Mucosa of gallbladder (tissue), 1 donor: ENCODE measurements at regions not wholly inside any gene's neighbourhood (a gene's known extent, or its start where the extent isn't known, plus 50 kb on each side); places are given as distances from the start of the nearest gene placed in this dataset.

ENCODE experiments used
- DNase-seq: peaks from one replicate; pipeline ENCODE4 v3.0.0-alpha.2; 2020; ENCODE audit warnings: low spot score
- donor health status: DM: no; HTN: no; CAD: no.

DNA sequence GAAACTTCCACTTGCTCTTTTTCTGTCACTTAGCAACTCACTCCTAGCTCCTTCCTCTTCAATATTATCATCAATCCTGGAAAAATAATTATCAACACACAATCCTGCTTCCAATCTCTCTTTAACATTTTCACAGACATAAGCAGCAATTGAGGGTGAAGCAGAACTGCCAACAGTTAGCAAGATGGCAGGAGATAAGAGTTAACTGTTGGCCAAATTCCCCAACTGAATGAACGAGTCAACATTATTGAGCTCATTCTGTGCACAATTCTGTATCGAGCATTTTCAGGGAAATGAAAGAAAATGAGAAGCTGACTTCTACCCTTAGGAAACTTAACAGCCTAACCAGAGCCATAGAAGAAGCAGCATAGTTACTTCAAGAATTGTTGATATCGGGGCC lies 152.0 kb downstream of the KCNA5 start:
- no peak for DNase-seq

DNA sequence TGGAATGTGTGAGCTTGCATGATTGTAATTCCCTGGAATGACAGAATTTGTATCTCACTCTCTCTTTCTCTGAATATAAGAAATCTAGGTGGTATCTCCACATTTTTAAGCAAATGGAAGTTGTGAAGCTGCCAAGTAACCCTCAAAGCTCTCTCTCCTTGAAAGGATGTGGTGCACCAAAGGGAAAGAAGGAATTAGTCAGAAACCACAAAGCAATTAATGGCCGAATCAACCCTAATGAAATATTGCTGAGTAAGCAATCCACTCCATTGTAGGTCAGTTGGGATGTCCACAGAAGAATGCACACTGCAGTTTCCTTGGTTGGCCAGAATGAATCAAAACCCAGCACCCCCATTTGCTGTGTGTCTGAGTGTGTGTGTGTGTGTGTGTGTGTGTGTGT lies 153.5 kb downstream of the KCNA5 start:
- no peak for DNase-seq

DNA sequence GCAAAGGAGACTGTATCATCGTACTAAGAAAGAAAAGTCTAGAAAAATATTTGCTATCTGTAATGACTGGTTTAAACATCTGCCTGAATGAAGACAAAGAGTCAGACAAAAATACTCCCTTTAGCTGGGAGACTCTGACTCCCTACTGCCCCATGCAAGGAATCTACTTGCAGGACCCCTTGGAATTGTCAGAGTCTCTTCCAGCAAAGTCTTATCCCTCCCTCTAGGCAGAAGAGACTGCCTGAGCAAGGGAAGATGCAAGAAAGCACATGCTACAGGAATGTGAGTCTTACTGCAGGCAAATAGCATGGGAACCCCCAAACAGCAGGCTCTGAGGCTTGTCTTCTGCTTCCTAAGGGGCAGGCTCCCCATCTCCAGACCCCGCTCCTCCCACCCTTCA lies 154.0 kb downstream of the KCNA5 start:
- DNase-seq = no peak

DNA sequence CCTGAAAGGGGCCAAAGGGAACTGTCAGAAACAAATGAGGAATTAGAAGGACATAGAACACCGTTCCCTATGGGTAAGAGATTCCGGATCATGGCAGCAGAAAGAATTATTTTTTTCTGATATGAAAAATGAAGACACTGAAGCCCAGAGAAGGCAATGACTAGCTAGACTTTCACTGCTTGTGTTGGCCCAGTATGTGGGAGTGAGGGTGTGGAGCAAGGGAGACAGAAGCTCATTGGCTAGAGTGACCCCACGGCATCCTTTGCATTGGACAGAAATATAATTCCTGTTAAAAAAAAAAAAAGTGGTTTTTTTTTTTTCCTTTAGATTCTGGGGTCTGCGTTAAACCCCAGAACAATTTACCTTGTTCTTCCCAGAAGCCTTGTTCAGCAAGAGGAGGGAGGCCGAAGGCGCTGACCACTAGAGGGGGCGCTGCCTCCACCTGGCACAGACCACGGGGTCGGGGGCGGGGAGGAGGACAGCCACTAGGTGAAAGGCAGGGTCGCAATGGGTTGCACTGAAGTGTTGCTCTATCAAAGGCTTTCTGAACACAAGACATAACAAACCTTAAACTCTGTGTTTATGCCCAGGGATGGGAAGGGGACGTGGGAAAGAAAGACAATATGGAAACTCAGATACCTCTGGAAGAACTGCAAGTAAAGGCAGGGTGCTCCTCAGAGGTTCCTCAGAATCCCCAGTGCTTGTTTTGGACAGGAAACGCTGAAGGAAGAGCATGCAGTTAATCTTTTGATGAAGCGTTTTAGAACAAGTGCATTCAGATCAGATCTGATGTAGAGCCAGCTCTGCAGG lies 156.8 kb downstream of the KCNA5 start:
- DNase-seq = peak; percentile 11

DNA sequence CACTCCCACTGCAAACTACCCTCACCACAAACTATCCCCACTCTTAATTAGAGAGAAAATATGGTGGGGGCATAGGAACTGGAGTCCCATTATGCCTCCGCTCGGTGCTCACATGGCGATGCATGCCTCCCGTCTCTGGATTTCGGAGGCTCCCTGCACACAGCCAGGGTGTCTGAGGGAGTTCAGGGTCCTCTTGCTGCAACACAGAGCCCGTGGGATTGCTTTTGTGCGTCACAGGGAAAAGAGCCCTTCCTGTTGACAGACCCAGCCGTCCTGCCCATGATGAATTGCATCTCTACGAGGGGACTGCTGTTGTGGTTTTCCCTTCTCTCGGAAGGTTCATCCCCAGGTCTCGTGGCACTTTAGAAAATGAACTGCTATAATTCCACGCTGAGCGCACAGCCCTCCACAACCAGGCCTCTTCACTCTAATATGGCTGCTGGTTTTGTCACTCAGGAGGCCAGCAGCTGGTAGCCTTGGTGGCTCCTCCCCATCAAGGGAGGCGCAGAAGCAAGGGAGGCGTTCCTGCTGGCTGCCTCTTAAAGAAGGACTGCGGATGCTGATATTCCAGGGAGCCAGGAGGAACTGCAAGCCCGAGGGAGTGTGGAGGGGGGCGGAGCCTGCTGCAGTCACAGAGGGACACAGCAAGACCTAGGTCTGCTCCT lies 158.0 kb downstream of the KCNA5 start:
- DNase-seq = no peak

DNA sequence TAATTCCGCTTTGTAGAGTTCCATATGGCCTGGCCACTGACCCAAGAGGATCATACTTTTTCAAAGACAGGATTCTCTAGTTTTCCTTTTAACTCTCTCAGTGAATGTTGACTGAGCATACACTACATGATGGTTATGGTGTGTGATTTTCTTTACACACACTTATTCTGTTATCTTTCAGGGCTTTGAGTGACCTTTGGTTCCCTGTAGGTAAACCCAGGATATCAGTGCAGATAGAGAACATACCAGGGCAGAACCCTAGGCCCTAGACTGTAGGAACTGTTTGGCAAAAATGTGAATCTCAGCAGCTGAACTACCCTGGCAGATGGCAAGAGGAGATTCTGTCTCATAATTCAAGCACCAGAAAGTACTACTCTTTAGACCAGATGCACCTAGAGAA lies 159.6 kb downstream of the KCNA5 start:
- no peak for DNase-seq

DNA sequence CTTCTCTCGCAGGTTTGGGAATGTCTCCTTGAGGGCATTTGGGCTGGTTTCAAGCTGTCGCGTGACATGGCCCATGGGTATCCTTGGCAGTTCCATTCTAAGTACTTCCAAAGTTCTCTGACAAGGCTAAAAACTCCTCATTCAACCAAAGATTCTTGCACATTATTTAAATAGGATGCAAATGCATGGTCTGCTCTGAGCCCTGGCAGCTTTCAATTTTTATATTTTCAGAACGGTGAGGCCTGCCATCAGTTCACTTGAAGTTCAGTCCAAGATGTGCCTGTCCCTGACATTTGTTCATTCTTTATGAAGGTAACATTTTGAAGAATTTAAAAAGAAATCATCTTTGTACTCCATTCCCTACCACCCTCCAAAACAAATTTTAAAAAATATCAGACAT lies 160.0 kb downstream of the KCNA5 start:
- no peak for DNase-seq

DNA sequence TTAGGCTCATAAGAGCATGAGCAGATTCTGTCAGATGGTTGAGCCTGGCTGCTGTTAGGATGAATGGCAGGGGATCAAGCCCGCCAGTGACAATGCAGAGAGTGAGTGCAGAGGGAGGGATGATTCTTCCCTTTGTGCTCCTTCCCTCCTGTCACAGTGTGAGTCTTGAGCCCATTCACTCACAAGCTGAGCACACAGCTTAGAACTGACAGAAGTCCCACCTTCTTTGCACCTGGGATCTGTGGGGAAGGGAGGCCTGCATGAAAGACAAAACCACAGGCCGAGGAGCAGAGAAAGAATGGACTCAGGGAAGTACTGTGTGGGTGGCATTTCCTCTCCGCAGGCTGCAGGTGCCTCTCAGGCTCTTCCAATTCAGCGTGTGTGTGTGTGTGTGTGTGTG lies 160.6 kb downstream of the KCNA5 start:
- DNase-seq = no peak

DNA sequence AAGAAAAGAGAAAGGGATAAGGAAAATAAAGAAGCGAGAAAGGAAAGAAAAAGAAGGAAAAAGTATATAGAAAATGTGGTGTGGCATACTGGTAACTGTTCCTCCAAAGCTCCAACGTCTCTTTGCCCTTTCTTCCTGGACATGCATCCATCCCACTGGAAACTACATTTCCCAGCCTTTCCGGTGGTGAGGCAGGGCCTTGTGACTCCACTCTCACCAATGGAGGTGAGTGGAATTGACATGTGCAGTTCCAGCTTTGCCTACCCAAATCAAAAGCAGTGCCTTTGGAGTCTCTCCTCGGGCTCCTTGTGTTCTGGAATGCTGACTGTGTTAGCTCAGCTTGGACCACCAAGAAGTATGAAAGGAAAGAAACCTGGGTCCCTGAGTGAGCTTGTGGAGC lies 161.2 kb downstream of the KCNA5 start:
- DNase-seq = no peak

DNA sequence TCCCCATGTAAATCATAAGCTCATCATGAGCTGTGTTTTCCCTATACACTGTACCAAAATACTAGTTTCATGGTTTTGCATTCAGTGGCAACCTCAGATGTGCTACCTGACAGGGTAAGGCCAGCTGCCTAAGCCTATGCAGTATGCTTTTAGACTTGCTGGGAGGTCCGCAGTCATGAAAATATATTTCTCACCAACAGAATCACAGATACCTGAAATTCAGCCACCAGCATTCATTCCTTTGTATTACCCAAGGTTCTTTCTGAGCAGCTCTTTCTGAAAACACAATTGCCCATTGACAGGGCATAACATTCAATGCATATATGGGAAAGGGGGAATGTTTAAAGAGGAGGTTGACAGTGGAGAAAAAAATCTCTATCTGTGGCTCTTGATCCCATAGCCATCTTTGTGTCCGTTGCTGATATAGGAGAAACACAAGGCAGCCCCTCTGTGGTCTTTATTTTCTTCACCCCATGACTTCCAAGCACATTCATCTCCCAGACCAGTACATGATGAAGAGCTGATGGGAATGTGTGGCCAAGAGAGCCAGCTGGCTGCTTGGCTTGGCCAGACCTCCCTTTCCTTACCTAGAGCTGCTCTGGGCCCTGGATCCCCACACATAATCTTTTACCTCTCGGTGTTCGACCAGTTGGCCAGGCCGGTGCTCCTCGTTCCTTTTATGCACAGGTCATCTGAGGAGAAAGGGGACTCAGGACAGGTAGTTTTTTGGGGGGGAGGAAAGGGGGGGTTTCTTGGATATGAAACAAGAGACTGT lies 162.9 kb downstream of the KCNA5 start:
- DNase-seq = no peak

DNA sequence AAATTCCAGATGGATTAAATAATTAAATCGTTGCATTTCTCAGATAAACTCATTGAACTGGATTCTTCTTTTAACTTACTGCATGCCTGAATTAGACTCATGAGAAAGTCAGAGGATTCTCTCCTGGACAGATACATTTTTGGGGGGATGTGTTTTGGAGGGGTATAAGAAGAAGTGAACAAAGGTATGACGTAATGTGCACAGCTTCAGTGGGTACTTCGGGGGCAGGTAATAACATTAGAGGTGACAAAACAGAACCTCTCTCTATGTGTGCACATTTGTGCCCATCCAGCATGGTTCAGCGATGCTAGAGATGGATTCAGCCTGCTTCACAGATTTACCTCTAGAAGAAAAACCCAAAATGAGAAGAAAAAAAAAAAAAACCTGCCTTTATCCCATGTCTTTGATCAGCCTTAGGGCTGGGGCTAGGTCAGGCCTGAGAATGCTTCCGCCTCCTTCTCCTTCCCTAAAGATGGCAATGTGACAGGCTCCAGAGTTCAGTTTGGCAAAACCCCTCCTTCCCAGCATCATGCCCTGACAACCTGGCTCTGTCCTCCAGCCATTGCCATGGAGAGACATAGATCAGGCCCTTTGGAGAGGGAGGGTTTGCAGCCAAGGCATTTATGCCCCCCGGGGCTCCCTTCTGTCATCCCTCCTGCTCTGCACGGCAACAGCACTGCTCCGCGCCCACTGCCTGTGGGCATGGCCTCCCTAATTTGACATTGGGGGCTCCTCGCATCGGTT lies 166.7 kb downstream of the KCNA5 start:
- DNase-seq = no peak

DNA sequence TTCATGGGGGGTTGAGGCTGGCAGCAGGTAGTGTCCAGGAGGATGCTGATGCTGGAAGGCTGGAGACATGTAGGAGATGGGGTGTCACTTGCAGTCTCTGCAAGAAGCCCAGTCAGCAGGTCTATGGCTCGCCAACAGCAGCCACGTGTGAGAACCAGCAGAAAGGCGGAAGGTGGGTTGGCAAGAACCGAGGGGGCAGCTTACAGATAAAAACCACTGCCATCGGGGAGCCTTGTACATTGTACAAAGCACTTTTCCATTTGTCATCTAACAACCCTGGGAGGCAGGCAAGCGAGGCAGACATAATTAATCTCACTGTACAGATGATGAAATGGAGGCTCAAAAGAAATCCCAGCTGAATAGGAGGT lies 167.2 kb downstream of the KCNA5 start:
- DNase-seq = no peak

DNA sequence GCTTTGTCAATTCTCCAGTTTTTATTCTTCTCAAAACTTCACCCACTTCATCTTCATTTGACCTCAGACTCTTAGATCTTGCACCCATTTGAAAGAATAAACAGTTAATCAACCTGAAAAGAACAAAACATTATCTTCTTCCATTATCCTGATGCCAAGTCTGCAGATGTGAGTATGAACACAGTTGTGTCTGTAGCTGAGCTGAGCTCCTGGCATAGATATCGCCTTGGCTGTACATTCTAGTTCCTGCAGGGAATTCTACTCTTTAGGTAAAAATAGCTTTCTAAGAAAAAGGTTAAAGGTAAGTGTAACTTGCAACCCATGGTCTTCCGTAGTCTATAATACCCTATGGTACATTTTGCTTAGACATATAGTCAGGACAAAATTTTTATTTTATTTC lies 169.7 kb downstream of the KCNA5 start:
- no peak for DNase-seq

DNA sequence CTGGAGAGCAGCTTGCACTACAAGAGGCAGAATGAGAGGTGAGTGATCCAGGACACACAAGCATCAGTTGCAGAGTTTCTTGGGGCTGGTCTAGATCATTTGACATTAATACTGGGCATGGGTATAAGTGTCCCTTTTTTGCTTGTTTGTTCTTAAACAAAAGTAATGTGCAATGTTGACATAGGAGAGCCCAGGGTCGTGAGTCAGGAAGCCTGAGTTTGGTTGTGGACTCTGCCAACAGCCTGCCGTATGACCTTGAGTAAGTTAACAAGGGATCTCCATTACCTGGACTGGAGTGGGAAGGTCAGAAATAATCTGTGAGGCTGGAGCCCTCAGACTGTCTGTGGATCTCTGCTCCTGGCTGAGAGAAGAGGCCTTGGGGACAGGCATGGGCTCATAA lies 170.3 kb downstream of the KCNA5 start:
- no peak for DNase-seq

DNA sequence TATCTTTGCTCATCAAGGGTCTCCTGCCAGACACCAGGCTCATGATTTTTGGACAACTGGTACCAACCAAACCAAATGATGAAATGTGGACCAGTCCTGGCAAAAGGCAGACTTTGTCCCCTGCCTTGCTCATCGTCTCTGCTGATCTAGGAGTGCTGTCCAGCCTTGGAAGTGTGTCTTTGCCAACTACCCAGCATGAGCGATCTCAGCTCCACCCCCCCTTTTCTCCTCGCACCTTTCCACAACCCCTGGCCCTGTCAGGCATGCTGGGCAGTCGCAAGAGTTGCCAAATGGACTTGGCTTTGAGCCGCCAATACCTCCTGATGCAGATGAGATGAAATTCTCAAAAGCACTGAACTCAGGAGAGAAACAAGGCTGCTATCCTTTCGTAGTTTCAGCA lies 174.3 kb downstream of the KCNA5 start:
- no peak for DNase-seq

DNA sequence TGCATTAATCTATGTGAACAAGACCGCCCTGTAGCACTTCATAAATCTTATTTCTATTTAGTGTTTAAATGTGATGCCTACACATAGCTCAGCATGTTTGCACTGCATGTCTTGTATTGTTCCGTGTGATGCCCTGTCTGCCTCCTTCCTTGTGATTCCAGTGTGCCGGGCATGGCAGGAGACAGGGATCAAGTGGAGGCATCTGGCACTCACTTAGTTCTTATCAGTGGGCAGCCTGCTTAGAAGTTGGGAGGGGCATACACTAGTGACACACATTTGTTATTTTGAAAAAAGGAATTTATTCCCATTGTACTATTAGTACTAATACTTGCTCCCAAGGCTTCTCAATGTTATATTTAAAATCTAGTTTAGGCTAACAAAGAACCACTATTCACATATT lies 176.4 kb downstream of the KCNA5 start:
- no peak for DNase-seq

DNA sequence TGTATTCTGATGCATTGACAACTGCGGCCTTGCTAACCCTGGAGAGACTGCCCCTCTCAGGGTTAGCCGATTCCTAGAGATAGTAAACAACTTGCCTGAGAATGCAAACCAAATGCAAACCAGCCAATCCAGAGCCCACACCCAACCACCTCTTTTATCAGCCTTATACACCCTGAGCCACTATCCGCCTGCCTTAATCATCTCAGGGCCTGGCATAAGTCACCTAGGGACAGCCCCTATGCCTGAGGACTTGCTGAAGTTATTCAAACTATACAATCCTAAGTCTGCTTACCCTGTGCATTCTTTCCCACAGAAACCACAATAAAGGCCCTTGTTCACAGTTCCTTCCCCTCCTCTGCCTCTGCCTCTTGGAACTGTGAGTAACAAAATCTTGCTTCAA lies 177.2 kb downstream of the KCNA5 start:
- DNase-seq = no peak

DNA sequence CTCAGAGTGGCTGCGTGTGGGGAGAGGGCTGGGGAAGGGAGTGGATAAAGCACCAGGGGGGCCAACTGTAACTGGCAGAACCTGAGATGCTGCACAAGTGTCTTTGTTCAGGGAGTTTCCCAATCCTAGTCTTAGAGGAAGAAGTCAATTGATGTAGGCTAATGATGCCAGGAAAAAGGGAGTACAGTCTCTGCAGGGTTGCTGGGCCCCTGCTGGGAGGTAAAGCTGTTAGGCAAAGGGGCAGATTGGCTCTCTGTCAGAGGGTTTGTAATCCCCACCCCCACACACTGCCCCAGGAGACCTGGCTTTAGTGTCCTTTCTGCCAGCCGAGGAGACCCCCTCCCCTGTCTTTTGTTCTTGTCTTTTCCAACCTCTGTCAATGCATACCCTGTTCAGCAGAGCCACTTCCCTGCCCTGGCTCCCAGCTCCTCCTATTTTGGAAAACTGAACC lies 178.4 kb downstream of the KCNA5 start:
- DNase-seq = no peak

DNA sequence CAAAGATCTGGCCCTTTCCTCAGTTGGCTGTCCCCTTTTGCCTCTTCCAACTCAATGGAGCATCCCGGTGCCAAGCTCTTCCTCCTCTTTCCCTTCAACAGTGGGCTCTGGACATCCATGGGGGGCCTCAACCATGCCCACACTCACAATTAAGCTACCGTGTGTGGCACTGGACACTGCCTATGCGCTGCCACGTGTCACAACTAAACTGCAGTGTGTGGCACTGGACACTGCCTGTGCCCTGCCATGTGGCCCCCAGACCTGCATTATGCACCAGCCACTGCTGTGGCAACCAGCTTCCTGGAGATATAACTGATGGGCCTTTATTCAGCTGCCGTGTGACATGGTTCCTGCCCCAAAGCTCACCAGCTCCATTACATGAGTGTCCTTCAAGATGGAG lies 179.1 kb downstream of the KCNA5 start:
- no peak for DNase-seq

DNA sequence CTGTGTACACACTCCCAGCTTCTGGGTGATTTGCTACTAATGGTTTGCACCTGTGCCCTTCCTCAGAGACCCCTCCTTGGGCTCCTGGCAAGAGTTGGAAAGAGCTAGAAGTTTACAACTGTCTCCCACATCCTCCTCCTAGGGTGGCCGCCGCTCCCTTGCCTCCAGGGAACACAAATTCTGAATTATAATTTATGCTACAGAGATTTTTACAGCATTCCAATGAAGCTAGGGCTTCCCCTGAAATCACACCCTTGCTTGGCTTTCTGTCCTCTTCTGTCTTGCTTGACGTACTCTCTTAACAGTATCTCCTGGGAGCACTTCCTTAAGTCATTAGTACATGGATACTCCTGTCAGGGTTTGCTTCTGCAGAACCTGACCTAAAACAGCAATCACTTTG lies 180.2 kb downstream of the KCNA5 start:
- no peak for DNase-seq

DNA sequence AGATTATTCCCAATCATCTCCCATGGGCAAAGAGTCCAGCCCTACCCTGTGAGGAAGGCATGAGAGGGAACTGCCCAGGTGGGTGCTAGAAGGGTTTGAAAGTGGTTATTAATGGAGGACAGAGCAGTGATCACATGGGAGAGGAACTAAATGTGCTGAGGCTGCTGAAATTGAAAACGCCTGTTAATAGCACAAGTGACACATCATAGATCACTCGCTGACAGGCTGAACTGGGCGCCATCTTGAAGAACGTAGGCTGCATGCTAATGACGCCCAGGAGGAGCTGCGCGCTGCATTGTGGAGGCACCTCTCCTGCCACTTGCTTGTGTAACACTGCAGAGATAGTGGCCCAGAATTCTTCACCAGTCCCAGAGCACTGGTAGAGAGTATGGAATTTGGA lies 182.9 kb downstream of the KCNA5 start:
- no peak for DNase-seq

DNA sequence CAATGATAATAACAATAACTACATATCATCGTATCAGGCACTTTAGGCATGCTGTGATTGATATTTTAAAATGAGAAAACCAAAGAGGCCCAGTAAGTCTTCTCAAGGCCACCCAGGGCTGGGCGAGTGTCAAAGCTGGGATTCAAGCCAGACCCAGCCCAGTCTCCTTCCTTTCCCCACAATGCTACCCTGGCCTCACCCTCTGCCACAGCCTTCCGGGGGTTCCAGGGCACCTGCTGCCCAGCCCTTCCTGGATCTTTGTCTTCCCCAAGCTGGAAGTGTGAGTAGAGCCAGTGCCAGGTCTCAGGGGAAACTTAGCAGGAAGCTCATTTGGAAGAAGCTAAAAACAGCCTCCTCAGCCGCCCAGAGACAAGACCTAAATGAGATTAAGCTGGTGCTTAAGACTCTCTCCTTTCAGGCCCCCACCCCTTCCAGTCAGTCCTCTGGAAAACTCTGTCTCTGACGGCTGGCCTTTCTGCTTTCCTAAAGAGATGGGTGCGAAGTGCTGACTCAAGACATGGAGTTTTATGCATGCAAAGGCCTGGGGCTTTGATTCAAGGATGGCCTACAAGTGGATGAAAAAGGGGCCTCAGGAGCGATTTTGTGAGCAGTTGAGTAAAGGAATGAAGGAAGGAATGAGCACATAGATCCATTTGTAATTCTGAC lies 184.2 kb downstream of the KCNA5 start:
- no peak for DNase-seq
